Stimulated activated CD4-positive, alpha-beta T cell treated with anti-CD3 and anti-CD28 coated beads, TNF-alpha, amount 100 ng/mL, for 24 hours (primary cell): ENCODE measurements at regions not wholly inside any gene's neighbourhood (a gene's known extent, or its start where the extent isn't known, plus 50 kb on each side); places are given as distances from the start of the nearest gene placed in this dataset.
"Not testable (repeated sequence)": the region's sequence is repeated elsewhere in the genome, so short reads cannot be mapped to it uniquely, and the experiment has no call there.

Source experiments
- DNase-seq, 3 experiments: peaks; one replicate each; pipeline ENCODE4 v3.0.0-alpha.2; 2020; ENCODE audit warnings: low read depth in 3 of 3

DNA sequence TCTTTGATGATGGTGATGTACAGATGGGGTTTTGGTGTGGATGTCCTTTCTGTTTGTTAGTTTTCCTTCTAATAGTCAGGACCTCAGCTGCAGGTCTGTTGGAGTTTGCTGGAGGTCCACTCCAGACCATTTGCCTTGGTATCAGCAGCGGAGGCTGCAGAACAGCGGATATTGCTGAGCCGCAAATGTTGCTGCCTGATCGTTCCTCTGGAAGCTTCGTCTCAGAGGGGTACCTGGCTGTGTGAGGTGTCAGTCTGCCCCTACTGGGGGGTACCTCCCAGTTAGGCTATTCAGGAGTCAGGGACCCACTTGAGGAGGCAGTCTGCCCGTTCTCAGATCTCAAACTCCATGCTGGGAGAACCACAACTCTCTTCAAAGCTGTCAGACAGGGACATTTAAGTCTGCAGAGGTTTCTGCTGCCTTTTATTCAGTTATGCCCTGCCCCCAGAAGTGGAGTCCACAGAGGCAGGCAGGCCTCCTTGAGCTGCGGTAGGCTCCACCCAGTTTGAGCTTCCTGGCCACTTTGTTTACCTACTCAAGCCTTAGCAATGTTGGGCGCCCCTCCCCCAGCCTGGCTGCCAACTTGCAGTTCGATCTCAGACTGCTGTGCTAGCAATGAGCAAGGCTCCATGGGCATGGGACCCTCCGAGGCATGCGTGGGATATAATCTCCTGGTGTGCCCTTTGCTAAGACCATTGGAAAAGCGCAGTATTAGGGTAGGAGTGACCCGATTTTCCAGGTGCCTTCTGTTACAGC is 264.5 kb downstream of the MATN1 start:
- not testable (repeated sequence) for DNase-seq

DNA sequence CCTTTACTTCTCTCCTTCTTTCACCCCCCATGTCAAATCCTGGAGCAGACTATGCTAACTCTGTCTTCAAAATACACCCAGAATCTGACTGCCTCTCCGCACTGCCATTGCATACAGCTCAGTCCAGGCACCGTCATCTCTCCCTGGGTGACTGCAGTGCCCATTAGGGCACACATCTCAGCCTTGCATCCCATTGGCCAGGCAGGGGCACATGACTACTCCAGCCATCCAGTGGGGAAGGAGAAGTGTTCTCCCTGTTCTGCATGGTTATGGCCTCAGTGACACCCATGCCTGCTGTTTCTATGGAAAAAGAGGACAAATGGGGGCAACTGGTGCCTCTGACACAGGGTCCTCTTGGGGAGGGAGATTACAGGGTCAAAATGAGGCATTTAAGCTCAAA is 270.5 kb downstream of the MATN1 start:
- no peak for DNase-seq

DNA sequence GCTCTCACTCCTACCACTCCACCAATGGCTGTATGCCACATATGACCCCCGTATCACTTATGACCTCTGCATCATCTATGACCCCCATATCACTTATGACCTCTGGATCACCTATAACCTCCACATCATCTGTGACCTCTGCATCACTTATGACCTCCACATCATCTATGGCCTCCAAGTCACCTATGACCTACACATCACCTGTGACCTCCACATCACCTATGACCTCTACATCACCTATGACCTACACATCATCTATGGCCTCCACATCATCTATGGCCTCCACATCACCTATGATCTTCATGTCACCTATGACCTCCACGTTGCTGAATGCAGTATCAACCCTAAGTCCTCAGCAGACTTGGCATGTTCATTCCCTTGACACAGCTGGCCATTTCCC is 271.2 kb downstream of the MATN1 start:
- DNase-seq = no peak

DNA sequence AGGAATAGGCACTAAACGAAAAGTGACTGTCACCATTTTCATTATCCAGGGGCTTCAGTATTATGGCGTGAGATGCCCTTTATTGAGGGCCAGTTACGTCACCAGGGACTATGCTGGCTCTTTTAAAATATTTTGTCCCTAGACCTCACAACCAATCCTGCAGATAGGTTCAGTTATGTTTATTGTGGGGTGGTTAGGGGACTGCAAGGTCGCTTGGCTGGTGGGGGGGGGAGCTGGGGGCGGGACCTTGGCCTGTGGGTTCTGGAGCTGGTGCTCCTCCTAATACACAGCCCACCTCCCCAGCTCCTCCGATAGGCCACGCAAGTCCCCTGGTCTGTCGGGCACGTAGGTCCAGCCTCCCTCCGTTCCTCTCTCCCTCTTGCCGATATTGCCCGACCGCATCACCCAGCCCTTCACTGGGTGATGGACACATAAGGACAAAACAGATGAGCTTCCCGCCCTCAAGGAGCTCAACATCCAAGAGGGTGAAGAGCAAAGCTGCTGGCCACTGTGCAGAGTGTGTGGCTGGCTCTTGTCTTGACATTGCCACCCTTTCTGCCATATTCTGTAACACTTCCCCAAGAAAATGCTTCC is 271.8 kb downstream of the MATN1 start:
- no peak for DNase-seq

DNA sequence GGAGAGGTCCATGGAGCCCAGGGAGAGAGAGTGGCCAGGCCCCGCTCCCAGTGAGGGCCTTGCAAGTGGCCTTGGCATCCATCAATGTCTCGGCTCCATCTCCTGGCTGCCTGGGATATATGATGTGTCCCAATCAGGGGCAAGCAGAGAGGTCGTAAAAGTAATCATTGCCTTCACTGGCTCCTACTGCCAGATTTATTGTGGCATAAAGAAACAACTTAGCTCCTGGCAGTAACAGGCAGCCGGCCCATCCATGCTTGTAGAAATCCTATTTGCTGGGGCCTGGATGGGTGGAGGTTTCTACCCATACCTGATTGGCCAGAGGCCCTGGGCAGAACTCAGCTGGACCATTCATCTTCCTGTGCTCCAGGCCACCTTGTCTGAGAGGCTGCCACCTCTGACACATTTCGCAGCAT is 272.6 kb downstream of the MATN1 start:
- no peak for DNase-seq

DNA sequence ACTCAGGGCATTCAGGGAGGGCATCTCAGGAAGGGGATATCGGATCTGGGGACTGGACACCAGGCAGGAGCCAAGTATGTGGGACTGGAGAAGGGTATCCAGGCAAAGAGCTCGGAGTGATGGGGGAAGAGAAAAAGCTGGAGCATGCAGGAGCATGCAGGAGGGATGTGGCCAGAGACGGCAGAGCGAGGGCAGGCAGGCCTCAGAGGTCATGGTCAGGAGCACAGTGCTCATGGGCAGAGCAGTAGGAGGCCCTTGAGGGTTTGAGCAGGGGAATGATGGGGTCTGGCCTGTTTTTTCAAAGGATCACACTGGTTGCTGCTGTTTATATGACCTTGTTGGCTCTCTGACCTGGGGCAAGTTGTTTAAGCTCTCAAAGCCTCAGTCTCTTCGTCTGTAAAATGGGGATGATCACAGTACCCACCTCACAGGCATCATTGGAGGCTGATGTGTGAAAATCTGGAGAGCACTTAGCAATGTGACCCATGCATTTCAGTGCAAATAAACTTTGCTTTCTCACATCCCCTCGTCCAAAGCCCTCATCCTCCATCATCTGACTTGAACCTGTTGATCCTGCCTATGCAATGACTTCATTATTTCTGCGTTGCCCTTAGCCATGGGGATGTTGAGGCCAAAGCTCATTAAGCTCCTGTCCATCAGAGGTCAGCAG is 273.1 kb downstream of the MATN1 start:
- no peak for DNase-seq

DNA sequence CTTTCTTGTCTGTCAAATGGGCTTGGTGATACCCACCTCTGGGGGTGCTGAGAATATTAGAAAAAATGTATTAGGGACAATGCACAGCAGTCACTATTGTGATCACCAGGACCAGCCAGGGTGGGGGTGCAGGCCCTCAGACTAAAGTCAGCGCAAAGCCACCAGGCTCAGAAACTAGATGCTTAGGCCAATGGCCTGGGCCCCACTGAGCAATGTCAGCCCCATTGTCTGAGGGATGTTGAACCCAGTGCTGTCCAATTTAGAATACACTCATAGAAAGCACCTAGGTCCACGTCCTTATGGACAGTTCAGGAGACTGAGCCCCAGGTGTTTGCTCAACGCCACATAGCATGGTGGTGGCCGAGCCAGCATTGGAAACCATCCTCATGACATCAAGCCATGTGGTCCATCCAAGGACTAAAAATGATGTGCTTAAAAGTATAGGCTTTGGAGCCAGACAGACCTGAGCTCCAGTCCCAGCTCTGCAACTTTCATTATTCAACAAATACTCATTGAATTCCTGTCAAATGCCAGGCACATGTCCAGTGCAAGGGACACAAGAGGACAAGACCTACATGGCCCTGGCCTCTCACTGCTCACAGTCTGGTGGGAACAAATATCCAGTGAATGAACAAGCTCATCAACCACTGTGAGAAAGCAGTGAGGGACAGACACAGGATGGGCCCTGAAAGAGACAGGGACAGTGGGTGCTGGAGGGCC is 273.8 kb downstream of the MATN1 start:
- DNase-seq = no peak

DNA sequence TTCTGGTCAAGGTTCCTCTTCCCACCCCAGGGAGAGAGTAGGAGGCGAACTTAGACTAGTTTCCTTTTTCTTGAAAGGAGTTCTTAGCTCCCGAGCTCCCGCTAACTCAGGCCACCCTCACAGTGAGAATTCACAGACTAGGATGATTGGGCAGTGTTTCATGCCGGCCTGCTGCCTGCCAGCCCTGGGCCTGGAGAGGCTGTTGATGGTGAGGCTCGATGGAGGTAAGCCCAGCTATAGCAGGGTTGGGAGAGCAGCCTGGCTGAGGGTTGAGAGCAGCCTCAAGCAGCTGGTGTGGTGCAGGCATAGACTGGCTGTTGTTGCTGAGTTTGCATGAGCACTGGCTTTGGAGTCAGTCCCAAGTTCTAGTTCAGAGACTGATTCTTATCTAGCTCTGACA is 274.4 kb downstream of the MATN1 start:
- no peak for DNase-seq

DNA sequence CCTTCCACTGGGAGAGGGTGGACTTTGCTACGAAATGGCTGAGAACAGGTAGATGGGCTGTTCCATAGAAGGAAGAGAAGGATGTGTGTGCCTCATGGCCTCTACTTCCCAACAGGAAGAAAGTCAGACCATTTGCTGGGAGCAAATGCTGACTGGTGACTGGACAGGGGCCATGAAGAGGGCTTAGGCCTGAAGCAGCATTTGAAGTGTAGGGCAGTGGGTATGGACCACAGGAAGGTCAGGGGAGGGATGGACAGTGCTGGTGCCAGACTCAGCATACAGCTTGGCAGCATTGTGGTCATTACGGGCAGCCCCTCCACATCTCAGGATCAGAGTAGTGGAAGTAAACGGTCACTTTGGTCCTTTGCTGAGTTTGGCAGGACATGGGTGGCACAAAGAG is 275.7 kb downstream of the MATN1 start:
- no peak for DNase-seq

DNA sequence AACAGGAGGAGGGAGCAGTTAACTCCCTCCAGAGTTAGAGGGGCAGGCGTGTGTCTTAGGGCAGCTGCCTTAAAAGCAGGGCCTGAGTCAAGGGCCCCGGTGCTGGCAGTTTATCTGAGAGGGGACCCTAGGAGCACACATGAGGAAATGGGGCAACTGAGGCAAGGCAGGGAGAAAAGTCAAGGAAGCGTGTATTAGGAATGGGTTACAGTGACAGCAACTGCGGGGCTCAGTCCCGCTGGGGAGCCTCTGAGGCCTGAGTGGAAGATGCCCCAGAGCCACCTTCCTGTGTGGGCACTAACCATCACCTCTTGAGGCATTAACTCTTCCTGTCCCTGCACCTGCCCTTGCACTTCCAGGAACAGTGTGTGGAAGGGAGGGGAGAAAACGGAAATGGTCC is 276.3 kb downstream of the MATN1 start:
- no peak for DNase-seq

DNA sequence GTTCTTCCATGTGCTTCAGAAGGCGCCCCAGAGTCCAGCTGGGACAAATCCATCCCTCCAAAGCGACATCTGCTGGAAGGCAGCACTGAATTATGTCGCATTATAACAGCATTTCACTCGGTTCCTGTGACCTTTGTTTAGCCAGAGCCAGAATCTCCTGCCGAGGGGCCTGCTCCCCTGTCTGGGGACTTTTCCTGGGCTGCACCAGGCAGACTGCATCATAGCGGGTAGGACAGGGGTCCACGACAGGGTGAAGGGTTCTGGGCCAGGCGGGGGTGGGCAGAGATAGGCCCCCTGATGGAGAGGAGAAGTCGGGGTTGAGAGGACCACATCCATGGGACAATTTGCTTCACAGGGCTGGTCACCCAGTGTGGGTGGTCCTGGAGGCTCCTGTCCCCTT is 276.9 kb downstream of the MATN1 start:
- no peak for DNase-seq

DNA sequence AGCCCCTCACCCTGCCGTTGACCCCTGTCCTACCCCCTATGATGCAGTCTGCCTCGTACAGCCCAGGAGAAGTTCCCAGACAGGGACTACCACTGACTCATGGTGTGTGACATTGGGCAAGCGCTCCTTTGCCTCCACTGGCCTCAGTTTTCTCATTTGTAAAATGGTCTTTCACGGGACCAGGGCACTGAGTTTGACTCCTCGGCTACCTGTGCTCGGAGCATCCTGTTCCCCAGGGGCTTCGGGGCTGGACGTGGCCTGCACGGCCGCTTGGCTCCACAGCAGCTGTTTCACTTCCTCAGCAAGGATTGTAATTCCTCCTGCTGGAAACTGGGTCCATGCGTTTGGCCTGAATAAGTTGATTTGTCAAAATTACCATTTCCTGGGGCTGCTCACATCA is 277.3 kb downstream of the MATN1 start:
- DNase-seq = no peak

DNA sequence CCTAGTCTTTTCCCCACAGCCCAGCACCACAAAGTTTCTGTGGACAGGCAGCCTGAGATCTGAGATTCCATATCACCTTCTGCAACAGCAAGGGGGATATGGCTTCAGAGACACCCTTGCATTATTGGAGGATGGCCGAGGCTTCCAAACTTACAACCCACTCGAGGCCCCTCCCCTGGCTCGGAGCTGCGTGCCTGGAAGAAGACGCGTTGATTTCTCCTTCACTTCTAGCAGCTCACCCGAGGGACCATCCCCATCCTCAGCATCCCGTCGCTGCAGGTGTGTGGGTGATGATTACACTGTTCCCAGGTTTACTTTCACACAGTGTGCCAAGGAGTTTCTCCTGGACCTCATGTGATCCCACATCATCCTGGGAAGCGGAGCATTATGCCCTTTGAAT is 277.9 kb downstream of the MATN1 start:
- DNase-seq = no peak

DNA sequence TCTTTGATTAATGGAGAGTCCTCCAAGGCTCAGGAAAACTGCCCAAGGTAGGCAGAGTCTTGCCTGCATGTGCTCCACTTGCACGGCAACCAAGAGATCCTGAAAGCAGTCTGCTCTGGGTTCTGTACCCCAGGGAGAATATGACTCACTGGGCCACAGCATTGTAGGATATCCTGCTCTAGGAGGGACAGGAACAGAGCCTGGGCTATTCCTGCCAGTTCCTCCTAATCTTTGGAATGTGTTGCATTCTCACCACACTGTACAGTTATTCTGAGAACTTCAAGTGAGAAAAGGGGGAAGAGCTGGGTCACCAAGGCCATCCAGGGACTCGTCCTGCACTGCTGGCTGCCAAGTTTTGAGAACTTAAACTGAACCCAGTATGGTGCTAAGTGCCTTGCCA is 278.5 kb downstream of the MATN1 start:
- DNase-seq = no peak

DNA sequence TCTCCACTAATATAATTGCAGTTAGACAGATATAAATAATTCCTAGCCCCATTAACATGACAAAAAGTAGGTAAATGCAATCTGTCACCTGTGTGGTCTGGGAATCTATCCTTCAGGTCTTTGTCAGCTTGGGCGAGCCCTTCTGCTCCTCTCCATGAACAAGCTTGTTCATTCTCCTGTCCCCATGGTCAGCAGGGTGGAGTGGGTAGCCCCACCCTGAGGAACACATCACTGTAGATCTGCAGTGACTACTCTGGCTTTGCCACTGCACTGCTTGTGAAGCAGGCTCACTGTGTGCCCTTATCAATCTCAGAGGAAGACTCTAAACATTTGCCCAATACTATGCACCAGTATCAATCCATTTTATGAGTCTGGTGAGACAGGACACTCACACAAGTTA is 279.0 kb downstream of the MATN1 start:
- DNase-seq = no peak

DNA sequence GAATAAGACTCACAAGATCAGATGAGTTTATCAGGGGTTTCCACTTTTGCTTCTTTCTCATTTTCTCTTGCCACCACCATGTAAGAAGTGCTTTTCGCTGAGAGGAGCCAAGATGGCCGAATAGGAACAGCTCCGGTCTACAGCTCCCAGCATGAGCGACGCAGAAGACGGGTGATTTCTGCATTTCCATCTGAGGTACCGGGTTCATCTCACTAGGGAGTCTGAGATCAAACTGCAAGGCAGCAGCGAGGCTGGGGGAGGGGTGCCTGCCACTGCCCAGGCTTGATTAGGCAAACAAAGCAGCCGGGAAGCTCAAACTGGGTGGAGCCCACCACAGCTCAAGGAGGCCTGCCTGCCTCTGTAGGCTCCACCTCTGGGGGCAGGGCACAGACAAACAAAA is 285.1 kb downstream of the MATN1 start:
- not testable (repeated sequence) for DNase-seq

DNA sequence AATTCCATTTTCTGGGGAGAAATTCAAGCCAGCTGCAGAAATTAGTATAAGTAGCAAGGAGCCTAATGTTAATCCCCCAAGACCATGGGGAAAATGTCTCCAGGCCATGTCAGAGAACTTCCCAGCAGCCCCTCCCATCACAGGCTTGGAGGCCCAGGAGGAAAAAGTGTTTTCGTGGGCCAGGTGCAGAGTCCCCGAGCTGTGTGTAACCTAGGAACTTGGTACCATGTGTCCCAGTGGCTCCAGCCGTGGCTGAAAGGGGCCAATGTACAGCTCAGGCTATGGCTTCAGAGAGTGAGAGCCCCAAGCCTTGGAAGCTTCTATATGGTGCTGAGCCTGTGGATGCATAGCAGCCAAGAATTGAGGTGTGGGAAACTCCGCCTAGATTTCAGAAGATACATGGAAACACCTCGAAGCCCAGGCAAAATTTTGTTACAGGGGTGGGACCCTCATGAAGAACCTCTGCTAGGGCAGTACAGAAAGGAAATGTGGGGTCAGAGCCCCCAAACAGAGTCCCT is 286.3 kb downstream of the MATN1 start:
- no peak for DNase-seq

DNA sequence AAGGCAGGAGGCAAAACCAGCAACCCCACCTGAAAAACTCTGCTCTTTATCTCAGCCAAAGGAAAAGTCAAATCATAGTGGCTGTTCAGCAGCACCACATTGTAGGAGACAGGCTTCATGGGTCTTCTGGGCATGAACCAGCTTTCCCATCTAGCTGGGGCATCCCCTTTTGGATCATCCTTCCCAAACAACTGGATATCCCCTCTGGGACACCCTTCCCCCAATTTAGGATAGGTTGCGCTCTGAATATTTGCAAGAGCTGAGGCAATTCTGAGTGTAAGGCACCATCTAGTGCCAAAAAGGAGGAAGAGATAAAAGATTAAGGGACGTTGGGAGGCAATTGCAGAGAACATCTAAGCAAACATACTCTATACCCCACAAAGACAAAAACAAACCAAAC is 295.8 kb downstream of the MATN1 start:
- DNase-seq = no peak

DNA sequence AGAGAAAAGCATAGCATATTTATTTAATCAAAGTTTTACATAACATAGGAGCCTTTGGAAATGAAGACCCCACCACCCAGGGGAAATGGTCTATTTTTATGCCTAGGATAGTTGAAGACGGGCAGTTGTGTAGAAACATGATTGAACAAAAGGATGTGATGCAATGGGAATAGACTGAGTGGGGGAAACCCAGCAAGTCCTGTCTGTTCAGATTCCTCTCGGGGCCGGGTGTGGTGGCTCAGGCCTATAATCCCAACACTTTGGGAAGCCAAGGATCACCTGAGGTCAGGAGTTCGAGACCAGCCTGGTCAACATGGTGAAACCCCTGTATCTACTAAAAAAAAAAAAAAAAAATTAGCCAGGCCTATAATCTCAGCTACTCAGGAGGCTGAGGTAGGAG is 298.3 kb downstream of the MATN1 start:
- DNase-seq = no peak

DNA sequence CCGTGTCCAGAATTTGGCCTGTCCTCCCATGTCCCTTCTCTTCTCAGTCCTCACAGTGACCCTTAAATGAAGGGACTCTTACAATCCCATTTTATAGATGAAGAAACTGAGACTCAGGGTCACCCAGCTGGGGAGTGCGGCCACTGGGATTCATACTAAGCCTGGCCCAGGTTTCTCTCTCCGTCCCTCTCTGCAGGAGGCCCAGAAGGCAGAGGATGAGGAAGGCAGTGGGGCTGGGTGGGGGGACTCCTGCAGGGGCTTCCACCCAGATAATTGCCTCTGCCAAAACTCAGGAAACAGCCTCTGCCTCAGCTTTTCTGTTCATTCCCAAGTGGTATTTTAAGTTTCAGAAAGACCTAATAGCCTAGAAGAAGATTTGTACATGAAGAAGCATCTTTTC is 299.8 kb downstream of the MATN1 start:
- no peak for DNase-seq

DNA sequence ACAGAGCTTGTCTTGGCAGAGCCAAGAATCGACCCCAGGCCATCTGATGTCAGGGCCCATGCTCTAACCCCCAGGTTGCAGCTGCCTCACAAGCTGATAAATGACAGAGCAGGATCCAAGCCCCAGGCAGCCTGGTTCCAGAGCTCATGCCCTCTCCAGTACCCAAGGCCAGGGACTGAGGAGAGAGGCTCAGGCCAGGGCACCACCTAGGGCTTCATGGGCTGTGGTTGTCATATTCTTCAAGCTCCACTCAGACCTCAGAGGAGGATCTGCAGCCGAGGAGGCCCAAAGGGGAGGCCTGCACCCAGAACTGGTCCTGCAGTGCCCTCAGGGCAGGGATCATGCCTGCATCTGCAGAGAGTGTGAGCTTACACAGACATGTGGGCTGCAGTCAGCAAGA is 301.1 kb downstream of the MATN1 start:
- DNase-seq = no peak

DNA sequence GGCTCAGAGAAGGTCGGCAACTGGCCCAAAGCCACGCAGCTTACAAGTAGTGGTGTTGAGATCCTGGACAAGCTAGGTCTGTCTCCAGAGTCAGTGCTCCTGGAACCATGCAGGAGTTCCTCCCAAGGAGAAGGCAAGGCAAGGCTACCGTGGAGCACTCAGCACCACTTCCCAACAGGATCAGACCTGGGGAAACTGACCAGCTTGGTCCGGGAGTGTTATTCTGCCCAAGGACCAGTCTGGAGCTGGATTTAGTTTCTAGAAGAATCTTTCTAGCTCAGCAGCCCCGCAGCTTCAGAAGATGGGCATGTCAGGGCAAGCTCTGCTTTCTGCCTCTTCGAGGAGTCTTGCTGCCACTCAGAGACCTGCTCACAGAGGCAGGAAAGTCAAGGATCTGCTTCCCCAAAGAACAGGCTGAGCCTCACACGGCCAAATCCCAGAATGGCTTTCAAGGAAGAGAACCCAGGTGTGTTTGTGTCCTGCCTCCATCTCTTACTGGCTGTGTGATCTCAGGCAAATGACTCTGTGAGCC is 302.8 kb downstream of the MATN1 start:
- no peak for DNase-seq
